K562 (cell line): ENCODE measurements at regions not wholly inside any gene's neighbourhood (a gene's known extent, or its start where the extent isn't known, plus 50 kb on each side); places are given as distances from the start of the nearest gene placed in this dataset.

Experiments used
- ATAC-seq: fragments of 200-7000 bp; cut with Tn5 transposase; 3 replicates; pipeline ENCODE4 v1.9.1; 2020; ENCODE audit warnings: moderate library complexity
- BruUV-seq: library from RNA; stranded (reverse); fragments of 400-500 nt; replicated peaks from 2 replicates; lab custom pipeline; 2021; lab: Mats Ljungman, UMichigan
- CTCF ChIA-PET: fragments of 300-600 bp; formaldehyde crosslinking; extraction: SDS; loops from one replicate; lab custom pipeline; 2021; ENCODE audit warnings: low intra/inter-chr PET ratio; lab: Yijun Ruan, JAX
- POLR2A ChIA-PET: fragments of 300-600, 350-650 bp; sonication (Branson Sonifier 250); formaldehyde crosslinking; extraction: SDS; loops from one replicate; lab custom pipeline; 2021; ENCODE audit warnings: antibody characterized with exemption, inconsistent platforms; lab: Yijun Ruan, JAX
- DNase-seq, 4 experiments: peaks; one replicate each; pipeline versions ENCODE4 v3.0.0 to v3.0.0-alpha.2; 2011 to 2018; ENCODE audit warnings: low spot score in 3 of 4, mixed read lengths in 3 of 4; ENCODE audit errors: extremely low read depth in 1 of 4
- FAIRE-seq: peaks from 2 replicates; lab custom pipeline; 2011; peaks lifted over from hg19 to GRCh38; lab: Jason Lieb, UNC
- H2AFZ ChIP-seq: 2 replicates; pipeline ENCODE4 v1.6.0; 2011; ENCODE audit warnings: low read depth, low read length, control low read depth, inconsistent platforms
- H3K27ac ChIP-seq: fragments of 200-600 bp; 3 replicates; pipeline ENCODE4 v1.8.0; 2011; ENCODE audit warnings: low read depth, mild to moderate bottlenecking, control low read depth, inconsistent platforms, low read length, moderate library complexity, mixed read lengths; ENCODE audit errors: extremely low read depth
- H3K27me3 ChIP-seq, 2 experiments: fragments of 300-600 bp in 1 of 2; 2 replicates in 1 of 2; 3 replicates in 1 of 2; pipeline versions ENCODE4 v1.6.0 to v1.8.0; 2011; ENCODE audit warnings: inconsistent platforms in 2 of 2, low read length in 2 of 2, mild to moderate bottlenecking in 1 of 2, mixed read lengths in 1 of 2, moderate library complexity in 1 of 2; ENCODE audit not compliant: control insufficient read depth in 2 of 2, insufficient read depth in 2 of 2
- H3K36me3 ChIP-seq: fragments of 300-600 bp; 3 replicates; pipeline ENCODE4 v1.8.0; 2011; ENCODE audit warnings: mild to moderate bottlenecking, low read length, inconsistent platforms; ENCODE audit not compliant: control insufficient read depth, insufficient read depth
- H3K4me1 ChIP-seq, 2 experiments: fragments of 200-600 bp in 1 of 2; replicated peaks in 1 of 2; 2 replicates in 1 of 2; 3 replicates in 1 of 2; pipeline versions ENCODE4 v1.5.1 to v1.8.0; 2011; ENCODE audit warnings: inconsistent platforms in 2 of 2, low read length in 2 of 2, mild to moderate bottlenecking in 1 of 2, mixed read lengths in 1 of 2, moderate library complexity in 1 of 2; ENCODE audit not compliant: control insufficient read depth in 2 of 2, insufficient read depth in 2 of 2
- H3K4me2 ChIP-seq: 2 replicates; pipeline ENCODE4 v1.6.1; 2011; ENCODE audit warnings: low read length, control low read depth, inconsistent platforms, mixed read lengths; ENCODE audit not compliant: insufficient read depth
- H3K4me3 ChIP-seq: fragments of 200-600 bp; sonication (generic), shearing (Covaris generic); 2 replicates; pipeline ENCODE4 v1.5.1; 2016; ENCODE audit warnings: control low read depth, inconsistent platforms
- H3K79me2 ChIP-seq: fragments of 200-600 bp; 3 replicates; pipeline ENCODE4 v1.8.0; 2011; ENCODE audit warnings: low read length, inconsistent platforms; ENCODE audit not compliant: control insufficient read depth, insufficient read depth
- H3K9ac ChIP-seq, 2 experiments: 2 replicates each; pipeline versions ENCODE4 v1.6.0 to v1.6.1; 2011; ENCODE audit warnings: low read depth in 2 of 2, low read length in 2 of 2, control low read depth in 1 of 2, inconsistent platforms in 1 of 2, mild to moderate bottlenecking in 1 of 2, mixed read lengths in 1 of 2; ENCODE audit not compliant: insufficient read depth in 1 of 2
- H3K9me1 ChIP-seq: one replicate; pipeline ENCODE4 v1.6.0; 2011; ENCODE audit warnings: inconsistent platforms, mild to moderate bottlenecking, low read length, moderate library complexity; ENCODE audit not compliant: control insufficient read depth, insufficient read depth
- H3K9me3 ChIP-seq: replicated peaks from 2 replicates; pipeline ENCODE4 v1.5.1; 2011; ENCODE audit warnings: low read depth, low read length, inconsistent platforms; ENCODE audit not compliant: control insufficient read depth, insufficient read depth
- H4K20me1 ChIP-seq: replicated peaks from 2 replicates; pipeline ENCODE4 v1.6.1; 2011; ENCODE audit warnings: low read length, inconsistent platforms, mixed read lengths; ENCODE audit not compliant: control insufficient read depth, insufficient read depth
- BMI1 ChIP-seq: fragments of 150-350 bp; IDR thresholded peaks from 2 replicates; pipeline ENCODE4 v1.6.1; 2014; ENCODE audit warnings: low read length
- CEBPB ChIP-seq: fragments of 450-650 bp; IDR thresholded peaks from 2 replicates; pipeline ENCODE4 v1.6.1; 2016; ENCODE audit warnings: missing genetic modification characterization, missing compliant biosample characterization
- ERF ChIP-seq: fragments of 450-650 bp; formaldehyde crosslinking; IDR thresholded peaks from 2 replicates; pipeline ENCODE4 v1.4.0; 2020; ENCODE audit warnings: mild to moderate bottlenecking, mixed read lengths
- ETV5 ChIP-seq: sonication (generic); formaldehyde crosslinking; IDR thresholded peaks from 2 replicates; pipeline ENCODE4 v1.4.0; 2020; ENCODE audit warnings: low read depth, mild to moderate bottlenecking, missing genetic modification reagents
- POLR2AphosphoS2 ChIP-seq: IDR thresholded peaks from 2 replicates; pipeline ENCODE4 v1.6.1; 2012; ENCODE audit warnings: low read length, improper control_type of control experiment
- RAD51 ChIP-seq: fragments of 450-650 bp; IDR thresholded peaks from 2 replicates; pipeline ENCODE4 v1.7.1; 2016; ENCODE audit warnings: low read depth, mild to moderate bottlenecking, borderline replicate concordance
- RUNX1 ChIP-seq: sonication (generic); IDR thresholded peaks from 2 replicates; pipeline ENCODE4 v1.6.1; 2016; ENCODE audit warnings: antibody characterized with exemption, low read depth
- SMARCE1 ChIP-seq: fragments of 450-650 bp; IDR thresholded peaks from 2 replicates; pipeline ENCODE4 v1.7.1; 2016; ENCODE audit warnings: mild to moderate bottlenecking
- TCF7 ChIP-seq: sonication (generic); IDR thresholded peaks from 2 replicates; pipeline ENCODE4 v1.6.1; 2016; ENCODE audit warnings: antibody characterized with exemption, borderline replicate concordance
- ZBTB7A ChIP-seq: IDR thresholded peaks from 2 replicates; pipeline ENCODE4 v1.6.1; 2011; ENCODE audit warnings: low read depth, mild to moderate bottlenecking, low read length, moderate library complexity, borderline replicate concordance; ENCODE audit not compliant: control insufficient read depth
- ZEB2 ChIP-seq: fragments of 450-650 bp; IDR thresholded peaks from 2 replicates; pipeline ENCODE4 v1.6.1; 2016
- ZNF431 ChIP-seq: sonication (generic); formaldehyde crosslinking; IDR thresholded peaks from 2 replicates; pipeline ENCODE4 v1.8.0; 2022; ENCODE audit warnings: mild to moderate bottlenecking, missing genetic modification reagents
- ZNF445 ChIP-seq: fragments of 250-450 bp; sonication (Bioruptor Pico); IDR thresholded peaks from 2 replicates; pipeline ENCODE4 v1.4.0; 2020; ENCODE audit warnings: low read depth, mild to moderate bottlenecking, moderate library complexity
- ZNF668 ChIP-seq: fragments of 250-450 bp; sonication (Bioruptor Pico); IDR thresholded peaks from 2 replicates; pipeline ENCODE4 v1.8.0; 2022; ENCODE audit warnings: mild to moderate bottlenecking, inconsistent platforms
- ZNF707 ChIP-seq: fragments of 250-450 bp; sonication (Bioruptor Pico); conservative IDR thresholded peaks from 2 replicates; pipeline ENCODE4 v1.8.0; 2022; ENCODE audit warnings: inconsistent platforms, mild to moderate bottlenecking, moderate library complexity
- WGBS: fragments of 100-300 bp; shearing (Covaris generic); methylation state at CpG from one replicate; pipeline ENCODE4 v1.1.6; 2016; ENCODE audit warnings: low coverage, mixed read lengths; ENCODE audit not compliant: insufficient coverage; ENCODE audit errors: missing lambda C conversion rate; 5-methylcytosine and 5-hydroxymethylcytosine counted together
- in situ Hi-C: fragments of 300-500 bp; cut with MboI; formaldehyde crosslinking; loops from 4 replicates; pipeline ENCODE4 v1.15.0; 2018; ENCODE audit warnings: inconsistent platforms, mixed read lengths
- intact Hi-C: fragments of 100-400 bp; cut with micrococcal nuclease; formaldehyde crosslinking; loops from 2 replicates; pipeline ENCODE4 v1.14.2; 2022
- TF ChIP-seq, protein P1 (sequence below), 2 experiments: fragments of 450-650 bp in 1 of 2; IDR thresholded peaks; 2 replicates each; pipeline ENCODE4 v1.6.1; 2011 to 2017; ENCODE audit warnings: low read depth in 2 of 2, antibody characterized with exemption in 1 of 2, borderline replicate concordance in 1 of 2, low read length in 1 of 2, mild to moderate bottlenecking in 1 of 2, mixed read lengths in 1 of 2; ENCODE audit not compliant: control insufficient read depth in 1 of 2
- TF ChIP-seq, protein P2 (sequence below): sonication (generic); formaldehyde crosslinking; IDR thresholded peaks from 2 replicates; pipeline ENCODE4 v1.8.1; 2023; ENCODE audit warnings: mild to moderate bottlenecking, missing genetic modification reagents
- TF ChIP-seq, protein P3 (sequence below): sonication (generic); formaldehyde crosslinking; IDR thresholded peaks from 2 replicates; pipeline ENCODE4 v1.8.0; 2022; ENCODE audit warnings: missing genetic modification reagents, mild to moderate bottlenecking, borderline replicate concordance

DNA sequence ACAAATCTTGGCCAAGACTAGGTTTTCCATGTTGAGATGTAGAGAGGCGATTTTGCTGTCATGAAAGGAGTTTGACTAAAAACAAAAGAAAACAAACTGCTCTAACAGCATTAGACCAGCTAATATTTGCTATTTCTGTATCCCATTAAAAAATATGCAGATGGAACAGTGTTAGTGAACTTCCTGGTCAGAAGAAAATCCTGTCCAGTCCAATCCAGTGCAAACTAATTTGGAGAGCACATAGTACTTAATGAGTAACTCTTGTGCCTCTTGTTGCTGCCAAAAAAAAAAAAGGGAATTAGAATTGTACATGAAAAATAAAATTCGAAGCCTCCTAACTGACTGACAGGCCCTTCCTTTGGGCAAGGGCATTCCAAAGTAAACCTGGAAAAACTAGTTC lies 298.8 kb downstream of the ETNK1 start:
- ChIA-PET POLR2A (no interaction called here), CTCF (no interaction called here)
- ATAC-seq = no peak
- H3K9me3 ChIP-seq = no peaks in the 10 kb centered on the region
- no peak for FAIRE-seq
- no peak overlapping the region for H3K9ac ChIP-seq
- no peaks in the 10 kb centered on the region; a peak in 1 of 5 replicates for H3K4me1 ChIP-seq
- in situ Hi-C loops (no loop called here), intact Hi-C loops (no loop called here)
- 0% methylated on average over 2 of the region's 2 CpGs for WGBS
- H4K20me1 ChIP-seq = no peaks in the 10 kb centered on the region; the same call in 1 of the 2 replicates
- no peak overlapping the region for H3K27ac ChIP-seq
- BruUV-seq = no TSS peak
- no peaks in the 10 kb centered on the region for H3K9me1 ChIP-seq
- peaks cover 0 to 3% of the 10 kb centered on the region in 2 experiments; a peak in 1 of 5 replicates for H3K27me3 ChIP-seq
- no peak overlapping the region for H3K4me3 ChIP-seq
- no peak for DNase-seq
- H3K36me3 ChIP-seq = no peaks in the 10 kb centered on the region
- no peaks in the 10 kb centered on the region for H3K79me2 ChIP-seq
- H3K4me2 ChIP-seq = no peak overlapping the region
- no peak overlapping the region for H2AFZ ChIP-seq
- no peak for TF ChIP-seq ERF (CRISPR knock-in tag)
- no peak for TF ChIP-seq CEBPB (tag)
- TF ChIP-seq BMI1 = no peak
- TF ChIP-seq ZNF707 = no peak
- TF ChIP-seq, protein P1, sequence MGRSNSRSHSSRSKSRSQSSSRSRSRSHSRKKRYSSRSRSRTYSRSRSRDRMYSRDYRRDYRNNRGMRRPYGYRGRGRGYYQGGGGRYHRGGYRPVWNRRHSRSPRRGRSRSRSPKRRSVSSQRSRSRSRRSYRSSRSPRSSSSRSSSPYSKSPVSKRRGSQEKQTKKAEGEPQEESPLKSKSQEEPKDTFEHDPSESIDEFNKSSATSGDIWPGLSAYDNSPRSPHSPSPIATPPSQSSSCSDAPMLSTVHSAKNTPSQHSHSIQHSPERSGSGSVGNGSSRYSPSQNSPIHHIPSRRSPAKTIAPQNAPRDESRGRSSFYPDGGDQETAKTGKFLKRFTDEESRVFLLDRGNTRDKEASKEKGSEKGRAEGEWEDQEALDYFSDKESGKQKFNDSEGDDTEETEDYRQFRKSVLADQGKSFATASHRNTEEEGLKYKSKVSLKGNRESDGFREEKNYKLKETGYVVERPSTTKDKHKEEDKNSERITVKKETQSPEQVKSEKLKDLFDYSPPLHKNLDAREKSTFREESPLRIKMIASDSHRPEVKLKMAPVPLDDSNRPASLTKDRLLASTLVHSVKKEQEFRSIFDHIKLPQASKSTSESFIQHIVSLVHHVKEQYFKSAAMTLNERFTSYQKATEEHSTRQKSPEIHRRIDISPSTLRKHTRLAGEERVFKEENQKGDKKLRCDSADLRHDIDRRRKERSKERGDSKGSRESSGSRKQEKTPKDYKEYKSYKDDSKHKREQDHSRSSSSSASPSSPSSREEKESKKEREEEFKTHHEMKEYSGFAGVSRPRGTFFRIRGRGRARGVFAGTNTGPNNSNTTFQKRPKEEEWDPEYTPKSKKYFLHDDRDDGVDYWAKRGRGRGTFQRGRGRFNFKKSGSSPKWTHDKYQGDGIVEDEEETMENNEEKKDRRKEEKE (IDR thresholded peaks at IDR 0.05; ENCODE audit: borderline replicate concordance in 1 of 2, control insufficient read depth in 1 of 2, low read depth in 2 of 2, low read length in 1 of 2) = no peak
- TF ChIP-seq, protein P2, sequence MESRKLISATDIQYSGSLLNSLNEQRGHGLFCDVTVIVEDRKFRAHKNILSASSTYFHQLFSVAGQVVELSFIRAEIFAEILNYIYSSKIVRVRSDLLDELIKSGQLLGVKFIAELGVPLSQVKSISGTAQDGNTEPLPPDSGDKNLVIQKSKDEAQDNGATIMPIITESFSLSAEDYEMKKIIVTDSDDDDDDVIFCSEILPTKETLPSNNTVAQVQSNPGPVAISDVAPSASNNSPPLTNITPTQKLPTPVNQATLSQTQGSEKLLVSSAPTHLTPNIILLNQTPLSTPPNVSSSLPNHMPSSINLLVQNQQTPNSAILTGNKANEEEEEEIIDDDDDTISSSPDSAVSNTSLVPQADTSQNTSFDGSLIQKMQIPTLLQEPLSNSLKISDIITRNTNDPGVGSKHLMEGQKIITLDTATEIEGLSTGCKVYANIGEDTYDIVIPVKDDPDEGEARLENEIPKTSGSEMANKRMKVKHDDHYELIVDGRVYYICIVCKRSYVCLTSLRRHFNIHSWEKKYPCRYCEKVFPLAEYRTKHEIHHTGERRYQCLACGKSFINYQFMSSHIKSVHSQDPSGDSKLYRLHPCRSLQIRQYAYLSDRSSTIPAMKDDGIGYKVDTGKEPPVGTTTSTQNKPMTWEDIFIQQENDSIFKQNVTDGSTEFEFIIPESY = no peak
- TF ChIP-seq ZNF431 (CRISPR knock-in tag) = no peak
- TF ChIP-seq ZNF445 (CRISPR knock-in tag) = no peak
- TF ChIP-seq POLR2AphosphoS2 = no peak
- TF ChIP-seq ETV5 (CRISPR knock-in tag) = no peak
- no peak for TF ChIP-seq ZBTB7A
- no peak for TF ChIP-seq RAD51
- no peak for TF ChIP-seq RUNX1
- no peak for TF ChIP-seq ZEB2
- TF ChIP-seq, protein P3, sequence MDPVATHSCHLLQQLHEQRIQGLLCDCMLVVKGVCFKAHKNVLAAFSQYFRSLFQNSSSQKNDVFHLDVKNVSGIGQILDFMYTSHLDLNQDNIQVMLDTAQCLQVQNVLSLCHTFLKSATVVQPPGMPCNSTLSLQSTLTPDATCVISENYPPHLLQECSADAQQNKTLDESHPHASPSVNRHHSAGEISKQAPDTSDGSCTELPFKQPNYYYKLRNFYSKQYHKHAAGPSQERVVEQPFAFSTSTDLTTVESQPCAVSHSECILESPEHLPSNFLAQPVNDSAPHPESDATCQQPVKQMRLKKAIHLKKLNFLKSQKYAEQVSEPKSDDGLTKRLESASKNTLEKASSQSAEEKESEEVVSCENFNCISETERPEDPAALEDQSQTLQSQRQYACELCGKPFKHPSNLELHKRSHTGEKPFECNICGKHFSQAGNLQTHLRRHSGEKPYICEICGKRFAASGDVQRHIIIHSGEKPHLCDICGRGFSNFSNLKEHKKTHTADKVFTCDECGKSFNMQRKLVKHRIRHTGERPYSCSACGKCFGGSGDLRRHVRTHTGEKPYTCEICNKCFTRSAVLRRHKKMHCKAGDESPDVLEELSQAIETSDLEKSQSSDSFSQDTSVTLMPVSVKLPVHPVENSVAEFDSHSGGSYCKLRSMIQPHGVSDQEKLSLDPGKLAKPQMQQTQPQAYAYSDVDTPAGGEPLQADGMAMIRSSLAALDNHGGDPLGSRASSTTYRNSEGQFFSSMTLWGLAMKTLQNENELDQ (CRISPR knock-in tag) = no peak
- no peak for TF ChIP-seq SMARCE1
- TF ChIP-seq TCF7 = no peak
- no peak for TF ChIP-seq ZNF668
